NB4 (cell line): ENCODE measurements at regions not wholly inside any gene's neighbourhood (a gene's known extent, or its start where the extent isn't known, plus 50 kb on each side); places are given as distances from the start of the nearest gene placed in this dataset.

ENCODE experiments used
- CTCF ChIP-seq: IDR thresholded peaks from one replicate; pipeline ENCODE4 v1.5.1; 2012; ENCODE audit warnings: low read depth, low read length
- MAX ChIP-seq: IDR thresholded peaks from 2 replicates; pipeline ENCODE4 v1.6.1; 2011; ENCODE audit warnings: low read depth, low read length
- POLR2A ChIP-seq: IDR thresholded peaks from 2 replicates; pipeline ENCODE4 v1.6.1; 2011; ENCODE audit warnings: mild to moderate bottlenecking; ENCODE audit not compliant: insufficient read length; ENCODE audit errors: extremely low read depth

GRCh38 chr1:244782056-244782455 lies 53.4 kb upstream of the COX20 start:
- TF ChIP-seq CTCF (no peak), POLR2A (no peak), MAX (no peak)
